HepG2 (cell line): ENCODE measurements at regions not wholly inside any gene's neighbourhood (a gene's known extent, or its start where the extent isn't known, plus 50 kb on each side); places are given as distances from the start of the nearest gene placed in this dataset.

Experiments used
- ATAC-seq: fragments of 200-7000 bp; cut with Tn5 transposase; 3 replicates; pipeline ENCODE4 v1.9.1; 2020; ENCODE audit warnings: mild to moderate bottlenecking, moderate library complexity
- BruUV-seq: library from RNA; stranded (reverse); fragments of 400-500 nt; replicated peaks from 2 replicates; lab custom pipeline; 2021; lab: Mats Ljungman, UMichigan
- CTCF ChIA-PET: fragments of 300-600 bp; formaldehyde crosslinking; extraction: SDS; loops from one replicate; lab custom pipeline; 2021; ENCODE audit warnings: low total read pairs, inconsistent platforms, low intra/inter-chr PET ratio; lab: Yijun Ruan, JAX
- POLR2A ChIA-PET: fragments of 350-600 bp; sonication (Branson Sonifier 250); formaldehyde crosslinking; loops from one replicate; lab custom pipeline; 2020; ENCODE audit warnings: antibody characterized with exemption, inconsistent platforms; lab: Yijun Ruan, JAX
- DNase-seq: peaks from one replicate; pipeline ENCODE4 v3.0.0-alpha.2; 2015; ENCODE audit warnings: low spot score
- FAIRE-seq: peaks from 3 replicates; lab custom pipeline; 2011; peaks lifted over from hg19 to GRCh38; lab: Jason Lieb, UNC
- H2AFZ ChIP-seq: one replicate; pipeline ENCODE4 v1.6.1; 2011; ENCODE audit warnings: low read length, inconsistent platforms
- H3K27ac ChIP-seq: fragments of 300-600 bp; 3 replicates; pipeline ENCODE4 v1.8.0; 2011; ENCODE audit warnings: mixed run types, mild to moderate bottlenecking, mixed read lengths, low read length, inconsistent platforms; ENCODE audit not compliant: insufficient read depth; ENCODE audit errors: extremely low read length
- H3K27me3 ChIP-seq, 2 experiments: fragments of 200-600 bp in 1 of 2; 2 replicates in 1 of 2; 3 replicates in 1 of 2; pipeline versions ENCODE4 v1.6.0 to v1.8.0; 2011; ENCODE audit warnings: low read length in 2 of 2, mild to moderate bottlenecking in 2 of 2, moderate library complexity in 2 of 2, inconsistent platforms in 1 of 2; ENCODE audit not compliant: insufficient read depth in 2 of 2, control insufficient read depth in 1 of 2
- H3K36me3 ChIP-seq, 2 experiments: fragments of 200-600 bp in 1 of 2; replicated peaks in 1 of 2; 2 replicates in 1 of 2; 3 replicates in 1 of 2; pipeline versions ENCODE4 v1.5.1 to v1.8.0; 2011; ENCODE audit warnings: low read length in 2 of 2, inconsistent platforms in 1 of 2; ENCODE audit not compliant: insufficient read depth in 2 of 2, control insufficient read depth in 1 of 2
- H3K4me1 ChIP-seq: 2 replicates; pipeline ENCODE4 v1.5.1; 2012; ENCODE audit warnings: low read length, inconsistent platforms; ENCODE audit not compliant: insufficient read depth
- H3K4me2 ChIP-seq: 2 replicates; pipeline ENCODE4 v1.6.0; 2011; ENCODE audit warnings: low read depth, low read length, inconsistent platforms
- H3K4me3 ChIP-seq, 3 experiments: fragments of 200-600 bp in 1 of 3; sonication (generic), shearing (Covaris generic) in 1 of 3; replicated peaks in 1 of 3; 2 replicates each; pipeline ENCODE4 v1.5.1; 2011 to 2016; ENCODE audit warnings: low read length in 3 of 3, inconsistent platforms in 2 of 3, low read depth in 2 of 3, mild to moderate bottlenecking in 2 of 3, control low read depth in 1 of 3, mixed read lengths in 1 of 3; ENCODE audit not compliant: insufficient read depth in 1 of 3
- H3K79me2 ChIP-seq: one replicate; pipeline ENCODE4 v1.6.1; 2011; ENCODE audit warnings: low read length, inconsistent platforms; ENCODE audit not compliant: insufficient read depth
- H3K9ac ChIP-seq: 2 replicates; pipeline ENCODE4 v1.6.0; 2011; ENCODE audit warnings: mild to moderate bottlenecking, low read depth, low read length, inconsistent platforms; ENCODE audit not compliant: insufficient read depth
- H3K9me3 ChIP-seq: 2 replicates; pipeline ENCODE4 v1.5.1; 2012; ENCODE audit warnings: mild to moderate bottlenecking, low read length
- H4K20me1 ChIP-seq: 2 replicates; pipeline ENCODE4 v1.6.0; 2011; ENCODE audit warnings: inconsistent platforms, mild to moderate bottlenecking, low read length, moderate library complexity; ENCODE audit not compliant: insufficient read depth
- DPF2 ChIP-seq: sonication (generic); formaldehyde crosslinking; IDR thresholded peaks from 2 replicates; pipeline ENCODE4 v1.4.0; 2020; ENCODE audit warnings: mild to moderate bottlenecking, low read depth, missing genetic modification reagents, borderline replicate concordance
- EED ChIP-seq: sonication (generic); formaldehyde crosslinking; IDR thresholded peaks from 2 replicates; pipeline ENCODE4 v1.5.0; 2020; ENCODE audit warnings: mild to moderate bottlenecking, missing genetic modification reagents
- FOXK1 ChIP-seq: sonication (generic); formaldehyde crosslinking; IDR thresholded peaks from 2 replicates; pipeline ENCODE4 v1.4.0; 2020; ENCODE audit warnings: low read depth, missing genetic modification reagents, borderline replicate concordance
- GTF3A ChIP-seq: sonication (generic); formaldehyde crosslinking; conservative IDR thresholded peaks from 2 replicates; pipeline ENCODE4 v1.4.0; 2020; ENCODE audit warnings: mild to moderate bottlenecking, missing genetic modification reagents
- HNF4G ChIP-seq, 2 experiments: sonication (generic) in 1 of 2; formaldehyde crosslinking in 1 of 2; IDR thresholded peaks; 2 replicates each; pipeline versions ENCODE4 v1.4.0 to v1.6.1; 2011 to 2020; ENCODE audit warnings: borderline replicate concordance in 2 of 2, low read depth in 2 of 2, mild to moderate bottlenecking in 2 of 2, low read length in 1 of 2, missing genetic modification reagents in 1 of 2, moderate library complexity in 1 of 2
- HNRNPK ChIP-seq: fragments of 200-400 bp; formaldehyde crosslinking; IDR thresholded peaks from 2 replicates; pipeline ENCODE4 v1.6.1; 2018; ENCODE audit warnings: low read length, low read depth, moderate library complexity, mild to moderate bottlenecking; ENCODE audit not compliant: poor library complexity, severe bottlenecking
- NCOA2 ChIP-seq: sonication (generic); formaldehyde crosslinking; IDR thresholded peaks from 2 replicates; pipeline ENCODE4 v1.8.0; 2022; ENCODE audit warnings: inconsistent platforms
- NR2C2 ChIP-seq: sonication (generic); formaldehyde crosslinking; IDR thresholded peaks from 2 replicates; pipeline ENCODE4 v1.4.0; 2020; ENCODE audit warnings: missing genetic modification reagents, mild to moderate bottlenecking, moderate library complexity, borderline replicate concordance
- ZFP82 ChIP-seq: sonication (generic); formaldehyde crosslinking; IDR thresholded peaks from 2 replicates; pipeline ENCODE4 v1.5.1; 2020; ENCODE audit warnings: mild to moderate bottlenecking, missing genetic modification reagents, borderline replicate concordance
- ZMYM2 ChIP-seq: sonication (generic); formaldehyde crosslinking; IDR thresholded peaks from 2 replicates; pipeline ENCODE4 v1.8.0; 2022; ENCODE audit warnings: mild to moderate bottlenecking, missing genetic modification reagents
- ZNF121 ChIP-seq: sonication (generic); formaldehyde crosslinking; IDR thresholded peaks from 2 replicates; pipeline ENCODE4 v1.5.0; 2020; ENCODE audit warnings: mild to moderate bottlenecking, missing genetic modification reagents
- ZNF629 ChIP-seq: sonication (generic); formaldehyde crosslinking; conservative IDR thresholded peaks from 2 replicates; pipeline ENCODE4 v1.5.0; 2020; ENCODE audit warnings: missing genetic modification reagents
- ZNF703 ChIP-seq: sonication (generic); formaldehyde crosslinking; IDR thresholded peaks from 2 replicates; pipeline ENCODE4 v1.5.1; 2020; ENCODE audit warnings: missing genetic modification reagents, mild to moderate bottlenecking, moderate library complexity, borderline replicate concordance
- ZNF816 ChIP-seq: sonication (generic); formaldehyde crosslinking; IDR thresholded peaks from 2 replicates; pipeline ENCODE4 v1.8.0; 2022; ENCODE audit warnings: missing genetic modification reagents, mild to moderate bottlenecking, borderline replicate concordance
- ZNF891 ChIP-seq: sonication (generic); formaldehyde crosslinking; IDR thresholded peaks from 2 replicates; pipeline ENCODE4 v1.5.0; 2020; ENCODE audit warnings: mild to moderate bottlenecking, missing genetic modification reagents
- WGBS: methylation state at CpG from one replicate; pipeline ENCODE4 v1.1.6; 2017; ENCODE audit warnings: low lambda C conversion rate; 5-methylcytosine and 5-hydroxymethylcytosine counted together
- in situ Hi-C: cut with HindIII; loops from 2 replicates; pipeline ENCODE4 v1.10.0; 2017; ENCODE audit warnings: low pct_unique_long_range_greater_than_20kb; ENCODE audit not compliant: extremely low pct_ligation_motif_present
- intact Hi-C: fragments of 100-400 bp; cut with micrococcal nuclease; formaldehyde crosslinking; loops from one replicate; pipeline ENCODE4 v1.10.0; 2022; ENCODE audit not compliant: unreplicated experiment
- TF ChIP-seq, protein P1 (sequence below): sonication (generic); formaldehyde crosslinking; IDR thresholded peaks from 2 replicates; pipeline ENCODE4 v1.4.0; 2020; ENCODE audit warnings: missing genetic modification reagents, mild to moderate bottlenecking, borderline replicate concordance
- TF ChIP-seq, protein P2 (sequence below): sonication (generic); formaldehyde crosslinking; IDR thresholded peaks from 2 replicates; pipeline ENCODE4 v1.8.1; 2022; ENCODE audit warnings: mild to moderate bottlenecking, missing genetic modification reagents

DNA sequence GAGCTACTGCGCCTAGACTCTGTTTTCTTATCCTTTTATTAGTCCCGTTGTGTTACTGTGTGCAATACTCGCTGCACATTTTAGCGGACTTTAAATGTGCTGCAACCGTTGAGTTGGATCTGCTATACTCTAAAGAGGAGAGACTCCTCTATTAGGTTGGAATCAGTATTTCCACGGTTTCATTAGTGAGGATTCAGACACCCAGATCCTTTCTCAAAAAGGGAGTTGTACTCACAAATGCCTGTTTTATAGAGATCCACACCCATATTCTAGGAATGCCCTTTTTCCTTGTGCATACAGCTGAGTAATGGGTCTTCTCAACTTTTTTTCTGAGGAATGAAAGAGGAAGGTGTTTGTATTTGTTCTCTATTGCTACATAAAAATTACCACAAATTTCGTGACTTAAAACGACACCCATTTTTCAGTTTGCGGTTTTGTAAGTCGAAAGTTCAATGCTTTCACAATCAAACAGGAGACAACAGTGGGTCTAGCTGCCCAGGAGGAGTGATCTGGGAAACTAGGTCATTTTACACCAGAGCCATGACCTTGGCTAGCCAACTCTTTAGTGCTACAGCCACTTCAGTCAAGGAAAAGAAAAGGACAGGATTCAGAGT lies 52.8 kb upstream of the SLC44A1 start:
- CTCF ChIA-PET: no interaction called here
- intact Hi-C loops (loop anchor here (5.0 kb wide), 2 partner anchors 46 to 101 kb away; no protein-coding TSS in a partner anchor), in situ Hi-C loops (no loop called here)
- H2AFZ ChIP-seq: no peak overlapping the region
- no peaks in the 10 kb centered on the region for H4K20me1 ChIP-seq
- POLR2A ChIA-PET: interaction anchor here (0.6 to 1.3 kb wide), 5 partner anchors 53 to 140 kb away, joined by 3 to 6 read pairs (median 3); partner anchors contain the start of gene SLC44A1
- peak overlapping the region; percentile 67 for H3K27ac ChIP-seq
- H3K36me3 ChIP-seq: no peaks in the 10 kb centered on the region
- H3K4me1 ChIP-seq: peaks cover 57% of the 10 kb centered on the region
- FAIRE-seq (peak; percentile 95), ATAC-seq (peak; percentile 94), DNase-seq (peak; percentile 95)
- 31% methylated on average over 10 of the region's 10 CpGs for WGBS
- BruUV-seq: no TSS peak
- peak overlapping the region; percentile 67 for H3K4me2 ChIP-seq
- H3K27me3 ChIP-seq: no peaks in the 10 kb centered on the region
- H3K79me2 ChIP-seq: no peaks in the 10 kb centered on the region
- no peak overlapping the region for H3K9ac ChIP-seq
- no peak overlapping the region; a peak in 1 of 6 replicates for H3K4me3 ChIP-seq
- H3K9me3 ChIP-seq: no peaks in the 10 kb centered on the region
- TF ChIP-seq NR2C2 (CRISPR knock-in tag): peak; percentile 38; the same call in 1 of the 2 replicates
- TF ChIP-seq, protein P1, sequence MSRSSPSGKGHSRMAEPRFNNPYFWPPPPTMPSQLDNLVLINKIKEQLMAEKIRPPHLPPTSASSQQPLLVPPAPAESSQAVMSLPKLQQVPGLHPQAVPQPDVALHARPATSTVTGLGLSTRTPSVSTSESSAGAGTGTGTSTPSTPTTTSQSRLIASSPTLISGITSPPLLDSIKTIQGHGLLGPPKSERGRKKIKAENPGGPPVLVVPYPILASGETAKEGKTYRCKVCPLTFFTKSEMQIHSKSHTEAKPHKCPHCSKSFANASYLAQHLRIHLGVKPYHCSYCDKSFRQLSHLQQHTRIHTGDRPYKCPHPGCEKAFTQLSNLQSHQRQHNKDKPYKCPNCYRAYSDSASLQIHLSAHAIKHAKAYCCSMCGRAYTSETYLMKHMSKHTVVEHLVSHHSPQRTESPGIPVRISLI: peak; percentile 60; the same call in 1 of the 2 replicates
- TF ChIP-seq, protein P2, sequence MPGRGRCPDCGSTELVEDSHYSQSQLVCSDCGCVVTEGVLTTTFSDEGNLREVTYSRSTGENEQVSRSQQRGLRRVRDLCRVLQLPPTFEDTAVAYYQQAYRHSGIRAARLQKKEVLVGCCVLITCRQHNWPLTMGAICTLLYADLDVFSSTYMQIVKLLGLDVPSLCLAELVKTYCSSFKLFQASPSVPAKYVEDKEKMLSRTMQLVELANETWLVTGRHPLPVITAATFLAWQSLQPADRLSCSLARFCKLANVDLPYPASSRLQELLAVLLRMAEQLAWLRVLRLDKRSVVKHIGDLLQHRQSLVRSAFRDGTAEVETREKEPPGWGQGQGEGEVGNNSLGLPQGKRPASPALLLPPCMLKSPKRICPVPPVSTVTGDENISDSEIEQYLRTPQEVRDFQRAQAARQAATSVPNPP: no peak
- no peak for TF ChIP-seq EED
- no peak for TF ChIP-seq GTF3A (CRISPR knock-in tag)
- no peak for TF ChIP-seq HNRNPK
- TF ChIP-seq ZFP82 (CRISPR knock-in tag): no peak
- TF ChIP-seq ZNF121 (CRISPR knock-in tag): peak; percentile 61; the same call in 1 of the 2 replicates
- no peak for TF ChIP-seq ZNF703
- TF ChIP-seq ZMYM2 (CRISPR knock-in tag): 0 out of 2 replicates have a peak, but pooled peaks have one; percentile 41
- peak; percentile 88 for TF ChIP-seq HNF4G (IDR thresholded peaks at IDR 0.05; ENCODE audit: borderline replicate concordance, low read depth, low read length)
- peak; percentile 31; the same call in 1 of the 2 replicates for TF ChIP-seq HNF4G (CRISPR knock-in tag; IDR thresholded peaks at IDR 0.05; ENCODE audit: borderline replicate concordance, low read depth)
- peak; percentile 86 for TF ChIP-seq NCOA2 (CRISPR knock-in tag)
- no peak for TF ChIP-seq ZNF891 (CRISPR knock-in tag)
- TF ChIP-seq ZNF816: no peak
- peak; percentile 15; the same call in 1 of the 2 replicates for TF ChIP-seq DPF2 (CRISPR knock-in tag)
- peak; percentile 81; the same call in 1 of the 2 replicates for TF ChIP-seq FOXK1 (CRISPR knock-in tag)
- TF ChIP-seq ZNF629 (CRISPR knock-in tag): peak; percentile 93; the same call in 1 of the 2 replicates
